HUDEP-2 (cell line): ENCODE measurements at regions not wholly inside any gene's neighbourhood (a gene's known extent, or its start where the extent isn't known, plus 50 kb on each side); places are given as distances from the start of the nearest gene placed in this dataset.

ENCODE experiments used
- DNase-seq, 76 experiments: peaks; one replicate each; lab custom pipeline; 2025; ENCODE audit not compliant: unreplicated experiment in 76 of 76; lab: John Stamatoyannopoulos, UW

DNA sequence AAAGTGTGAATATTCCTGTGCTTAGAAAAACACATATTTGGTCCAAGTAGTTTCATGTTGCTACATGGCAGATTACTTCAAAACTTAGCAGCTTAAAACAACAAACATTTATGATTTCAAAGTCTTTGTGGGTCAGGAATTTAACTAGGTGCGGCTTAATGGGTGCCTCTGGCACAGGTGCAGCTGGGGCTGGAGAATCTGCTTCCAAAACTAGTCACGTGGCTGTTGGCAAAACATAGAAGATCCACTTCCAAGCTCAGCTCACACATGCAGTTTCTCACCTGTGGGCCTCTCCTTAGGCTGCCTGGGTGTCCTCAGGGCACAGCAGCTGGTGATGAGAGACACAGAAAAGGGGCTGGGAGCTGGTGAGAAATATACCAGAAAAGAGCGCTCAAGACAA lies 263.4 kb downstream of the TTLL7 start:
- no peak for DNase-seq

DNA sequence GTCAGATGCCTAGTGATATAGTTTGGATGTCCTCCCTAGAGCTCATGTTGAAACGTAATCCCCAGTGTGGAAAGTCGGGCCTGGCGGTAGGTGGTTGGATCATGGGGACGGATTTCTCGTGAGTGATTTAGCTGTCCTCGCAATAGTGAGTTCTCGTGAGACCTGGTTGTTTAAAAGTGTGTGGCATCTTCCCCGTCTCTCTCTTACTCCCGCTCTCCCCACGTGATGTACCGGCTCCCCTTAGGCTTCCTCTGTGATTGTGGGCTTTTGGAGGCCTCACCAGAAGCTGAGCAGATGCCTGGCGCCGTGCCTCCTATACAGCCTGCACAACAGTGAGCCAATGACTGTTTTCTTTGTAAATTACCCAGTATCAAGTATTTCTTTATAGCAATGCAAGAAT lies 264.5 kb downstream of the TTLL7 start:
- no peak for DNase-seq

DNA sequence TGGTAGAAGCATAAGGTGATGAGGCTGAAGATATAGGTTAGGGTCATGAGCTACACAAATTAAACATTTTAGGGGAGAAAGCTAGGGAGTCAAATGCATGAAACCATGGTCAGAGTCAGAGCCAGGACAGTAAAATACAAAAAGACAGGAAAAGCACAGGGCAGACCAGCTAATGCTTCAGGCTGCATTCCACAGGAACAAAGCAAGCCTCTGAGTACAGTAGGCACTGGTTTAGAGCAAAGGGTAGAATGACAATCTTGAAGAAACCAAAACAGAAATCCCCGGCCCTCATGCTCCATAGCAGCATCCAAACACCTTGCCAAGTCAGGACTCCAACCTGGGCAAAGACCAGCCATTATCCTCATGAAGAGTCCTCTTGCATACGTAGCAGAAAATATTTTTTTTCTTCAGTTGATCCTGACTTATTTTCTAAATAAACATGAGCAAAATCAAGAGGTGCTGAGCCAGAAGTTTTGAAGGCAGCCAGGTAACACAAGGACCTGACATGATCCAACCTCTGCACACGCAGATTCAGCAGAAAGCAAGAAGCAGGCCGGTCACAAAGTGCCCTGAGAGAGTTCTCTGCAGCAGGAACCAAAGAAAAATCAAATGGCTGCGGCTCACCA lies 273.1 kb downstream of the TTLL7 start:
- DNase-seq: no peak

DNA sequence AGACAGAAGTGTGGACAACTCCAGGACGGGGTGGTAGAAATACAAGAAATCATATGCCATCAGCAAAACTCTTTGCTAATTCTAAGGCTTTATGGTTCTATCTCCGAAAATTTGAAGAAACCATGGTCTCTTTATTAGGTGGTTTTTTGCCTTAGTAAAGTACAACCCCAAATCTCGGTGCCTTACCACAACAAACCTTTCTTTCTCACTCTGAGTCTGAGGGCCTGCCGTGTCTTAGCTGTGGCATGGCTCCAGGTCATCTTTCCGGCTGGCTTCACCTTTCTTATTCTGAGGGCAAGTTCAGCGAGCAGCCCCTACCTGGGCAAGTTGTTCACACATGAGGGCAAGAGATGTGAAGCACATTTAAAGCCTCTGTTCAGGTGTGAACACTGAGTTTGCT lies 280.6 kb downstream of the TTLL7 start:
- no peak for DNase-seq

DNA sequence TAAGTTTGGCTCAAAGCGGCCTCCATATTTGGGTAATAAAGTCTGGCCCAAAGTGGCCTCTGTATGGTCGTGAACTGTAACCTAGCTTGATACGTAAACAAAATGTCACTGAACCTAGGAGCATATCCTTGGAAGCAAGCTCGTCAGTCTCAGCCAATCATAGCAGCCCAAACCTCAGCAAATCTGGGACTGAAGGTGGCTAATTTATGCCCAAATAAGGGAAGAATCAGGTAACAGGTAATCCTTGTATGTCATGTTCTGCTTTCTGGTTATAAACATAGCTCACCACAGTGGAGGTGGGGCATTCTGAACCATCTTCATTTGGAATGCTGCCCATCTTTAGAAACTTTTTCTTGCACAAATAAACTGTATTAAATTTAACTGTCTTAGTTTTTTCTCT lies 281.1 kb downstream of the TTLL7 start:
- DNase-seq: no peak

DNA sequence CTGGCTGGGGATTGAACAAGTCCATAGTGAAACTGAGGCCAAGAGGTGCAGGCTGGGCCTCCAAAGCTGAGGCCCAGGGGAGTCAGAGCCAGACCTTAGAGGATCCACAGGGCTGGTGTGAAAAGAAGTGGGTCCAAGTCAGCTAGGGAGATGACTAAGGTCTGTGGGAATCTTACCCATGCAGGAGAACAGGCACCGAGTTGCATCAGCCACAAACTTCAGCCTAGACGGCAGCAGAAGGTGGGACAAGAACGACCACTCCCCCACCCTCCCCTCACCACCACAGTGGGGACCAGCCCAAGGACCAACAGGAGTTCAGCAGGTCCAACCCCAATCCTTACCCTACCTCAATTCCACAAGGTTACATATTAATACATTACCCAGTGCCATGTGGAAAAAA lies 282.3 kb downstream of the TTLL7 start:
- no peak for DNase-seq

DNA sequence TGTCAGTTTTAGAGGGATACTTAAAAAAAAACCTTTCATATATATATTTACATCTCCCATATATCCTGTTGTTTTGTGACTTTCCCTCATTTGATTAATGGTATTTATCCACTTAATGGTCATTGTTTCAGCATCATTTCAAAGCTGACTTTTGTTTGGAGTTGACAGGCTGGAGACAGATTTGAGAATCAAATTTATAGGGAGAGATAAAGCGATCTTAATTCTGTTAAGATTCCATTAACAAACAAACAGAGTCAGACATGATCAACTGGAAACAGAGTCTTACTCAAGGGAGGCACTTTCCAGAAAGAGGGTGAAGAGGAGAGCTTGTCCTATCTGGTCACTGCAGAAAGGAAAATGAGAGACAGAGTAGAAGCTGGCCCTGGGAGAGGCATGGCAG lies 283.4 kb downstream of the TTLL7 start:
- no peak for DNase-seq

DNA sequence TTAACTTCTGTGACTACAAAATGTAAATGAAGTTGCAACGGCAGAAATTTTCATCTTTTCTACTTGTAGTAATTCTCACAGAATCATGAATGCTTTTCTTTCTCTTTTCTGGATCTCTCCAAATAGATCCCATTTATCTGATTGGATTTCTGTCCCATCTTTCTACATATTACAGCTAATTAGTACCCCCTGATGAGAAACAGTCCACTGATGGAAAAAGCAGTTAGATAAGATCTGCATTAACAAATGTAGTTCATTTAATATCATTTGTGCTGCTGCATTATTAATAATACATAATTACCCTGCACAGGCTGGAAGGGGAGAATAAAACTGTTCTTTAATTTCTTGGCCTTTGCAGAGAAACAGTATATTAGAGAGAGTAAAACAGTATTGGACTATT lies 289.3 kb downstream of the TTLL7 start:
- DNase-seq: no peak

DNA sequence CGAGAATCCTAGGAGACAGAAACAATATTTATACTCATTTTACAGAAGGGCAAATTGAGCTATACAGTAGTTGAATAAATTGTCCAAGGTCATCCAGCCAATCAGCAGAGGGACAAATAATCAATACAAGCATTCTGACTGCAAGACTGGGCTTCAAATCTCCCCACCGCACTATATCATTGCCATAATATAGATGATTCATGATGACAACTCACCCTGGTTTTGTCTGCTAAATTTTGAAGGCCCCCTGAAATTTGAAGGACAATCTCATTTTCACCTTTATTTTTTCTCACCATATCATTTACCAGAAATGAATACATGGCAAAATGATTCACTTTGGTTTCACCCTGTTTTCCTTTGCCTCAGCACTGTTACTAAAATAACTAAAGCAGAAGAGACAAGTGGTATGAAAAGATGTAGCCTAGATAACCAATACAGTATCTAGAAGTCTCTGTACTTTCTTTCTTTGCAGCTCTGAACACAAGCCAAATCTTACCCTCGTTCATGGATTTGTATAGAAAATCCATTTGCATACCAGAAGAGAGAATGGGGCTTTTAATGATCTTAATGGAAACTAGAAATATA lies 292.5 kb downstream of the TTLL7 start:
- DNase-seq: no peak

DNA sequence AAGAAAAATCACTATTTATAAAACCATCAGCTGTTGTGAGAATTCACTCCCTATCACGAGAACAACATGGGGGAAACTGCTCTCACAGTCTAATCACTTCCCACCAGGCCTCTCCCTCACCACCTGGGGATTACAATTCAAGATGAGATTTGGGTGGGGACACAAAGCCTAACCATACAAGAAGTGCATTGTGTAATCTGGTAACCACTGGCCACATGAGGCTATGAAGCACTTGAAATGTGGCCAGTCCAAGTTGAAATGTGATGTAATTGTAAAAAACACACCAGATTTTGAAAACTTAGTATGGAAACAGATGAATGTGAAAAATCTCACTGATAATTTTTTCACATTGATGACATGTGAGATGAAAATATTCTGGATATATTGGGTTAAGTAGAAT lies 293.8 kb downstream of the TTLL7 start:
- DNase-seq: no peak

DNA sequence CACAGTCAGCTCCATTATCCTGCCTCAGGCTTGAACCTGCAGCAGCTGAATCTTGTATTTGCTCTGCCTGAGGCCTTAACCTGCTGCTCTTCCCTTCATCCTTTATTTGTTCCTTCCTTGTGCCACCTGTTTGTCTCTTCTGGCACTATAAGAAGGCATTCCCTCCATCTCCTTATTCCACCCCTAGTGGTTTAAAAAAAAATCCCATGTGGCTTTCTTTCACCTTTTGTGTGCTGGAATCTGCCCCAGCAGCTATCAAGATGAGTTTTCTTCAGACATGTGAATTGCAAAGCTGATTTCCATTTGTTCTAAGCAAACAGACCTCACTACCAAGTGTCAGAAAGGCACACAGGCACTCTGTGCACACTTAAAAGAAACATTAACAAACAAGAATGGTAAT lies 294.6 kb downstream of the TTLL7 start:
- DNase-seq: no peak

DNA sequence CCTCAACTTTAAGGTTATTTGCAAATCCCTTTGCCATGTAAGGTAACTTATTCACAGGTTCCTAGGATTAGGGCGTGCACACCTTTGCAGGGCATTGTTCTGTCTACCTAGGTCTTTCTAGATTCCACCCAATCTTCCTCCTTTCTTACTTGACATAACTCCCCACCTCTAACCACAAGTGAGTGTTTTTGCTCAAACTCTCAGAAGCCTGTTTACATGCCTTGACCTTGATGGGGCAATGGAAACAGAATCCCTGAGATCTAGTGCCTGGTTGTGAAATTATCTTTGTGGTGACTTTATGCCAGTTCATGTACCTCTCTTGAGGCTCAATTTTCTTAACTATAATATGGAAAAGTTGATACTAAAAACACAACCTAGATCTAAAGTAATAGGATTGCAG lies 296.6 kb downstream of the TTLL7 start:
- DNase-seq: no peak

DNA sequence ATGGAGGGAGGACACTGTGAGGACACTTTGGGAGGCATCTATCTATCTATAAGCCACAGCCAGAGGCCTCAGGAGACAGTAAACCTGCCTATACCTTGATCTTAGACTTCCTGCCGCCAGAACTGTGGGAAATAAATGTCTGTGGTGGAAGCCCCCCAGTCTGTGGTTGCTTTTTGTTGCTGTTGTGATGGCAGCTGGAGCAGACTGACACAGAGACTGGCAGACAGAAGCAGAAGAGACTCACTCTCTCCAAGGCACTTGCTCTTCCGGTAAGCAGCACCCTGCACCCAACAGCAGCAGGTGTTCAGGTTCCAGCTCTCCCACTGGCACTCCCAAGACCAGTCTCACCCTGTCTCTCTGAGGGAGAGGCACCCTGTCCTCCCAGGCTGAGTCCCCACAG lies 297.6 kb downstream of the TTLL7 start:
- DNase-seq: no peak

DNA sequence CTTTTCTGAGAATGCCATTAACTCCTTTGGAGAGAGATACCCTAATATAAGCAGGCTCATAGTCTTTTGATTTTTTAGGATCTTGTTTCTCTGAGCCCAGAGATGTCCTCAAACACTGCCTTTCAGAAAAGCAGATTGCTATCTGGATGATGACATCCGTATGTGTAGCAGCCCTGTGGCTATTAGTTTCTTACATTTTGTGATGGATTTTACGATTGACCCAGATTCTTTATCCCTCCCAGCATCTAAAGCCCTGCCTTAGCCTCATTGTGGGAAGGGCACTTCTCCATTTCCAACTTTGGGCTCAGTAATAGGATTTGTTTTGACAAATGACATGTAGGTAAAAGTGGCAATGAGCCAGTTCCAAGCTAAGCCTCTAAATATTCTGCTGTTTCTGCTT lies 300.3 kb downstream of the TTLL7 start:
- no peak for DNase-seq

DNA sequence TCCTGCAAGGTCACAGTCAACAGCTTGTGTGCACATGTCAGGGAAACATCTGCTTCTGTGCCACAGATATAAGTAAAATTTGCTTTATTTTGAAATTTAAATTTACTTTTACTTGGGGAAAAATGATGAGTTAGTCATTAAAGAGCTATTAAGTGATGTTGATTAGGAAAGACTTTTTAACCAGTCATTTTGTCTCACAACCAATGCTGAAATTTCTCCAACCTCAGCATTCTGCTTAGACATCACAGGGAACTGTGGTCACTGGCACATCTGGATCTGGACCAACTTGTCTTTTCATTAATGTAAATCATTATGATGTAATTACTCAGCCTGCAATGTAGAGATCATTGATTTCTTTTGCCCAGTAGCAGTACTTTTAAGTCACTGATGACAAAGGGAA lies 301.0 kb downstream of the TTLL7 start:
- no peak for DNase-seq

DNA sequence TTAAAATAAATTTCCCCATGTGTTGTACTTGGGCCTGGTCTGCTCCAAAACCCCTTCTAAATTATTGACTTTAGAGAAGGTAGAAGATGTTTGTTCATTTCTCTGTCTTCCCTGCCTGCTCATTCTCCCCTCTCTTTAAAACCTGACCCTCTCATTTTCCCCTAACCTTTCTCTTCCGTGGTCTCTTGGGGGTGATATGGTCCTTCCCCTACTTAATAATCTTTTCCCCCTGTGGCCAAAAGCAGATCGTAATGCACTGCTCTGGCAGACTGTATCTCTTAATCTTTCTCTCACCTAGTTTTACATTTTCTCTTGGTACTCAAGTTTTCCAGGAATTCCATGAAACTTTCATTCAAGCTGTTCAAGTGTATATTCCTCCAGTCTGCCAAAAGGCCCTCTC lies 301.7 kb downstream of the TTLL7 start:
- DNase-seq: no peak

DNA sequence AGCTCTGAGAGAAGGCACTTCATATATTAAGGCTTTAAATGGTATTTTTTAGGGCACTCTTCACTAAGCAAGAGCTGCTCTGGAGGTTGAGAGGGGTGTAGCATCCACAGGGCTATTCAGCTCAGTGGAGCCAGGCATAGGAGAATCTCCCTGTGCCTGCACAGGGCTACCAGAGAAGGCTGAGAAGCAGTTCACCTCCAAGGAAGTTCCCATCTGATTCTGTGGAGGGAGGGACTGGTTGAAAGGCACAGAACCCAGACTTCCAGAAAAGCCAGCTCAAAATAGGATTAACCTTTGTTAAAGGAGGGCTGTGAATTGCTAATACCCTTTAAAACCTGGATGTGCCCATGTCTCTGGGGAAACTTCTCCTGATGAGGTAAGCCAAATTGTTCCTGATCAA lies 304.5 kb downstream of the TTLL7 start:
- DNase-seq: no peak

DNA sequence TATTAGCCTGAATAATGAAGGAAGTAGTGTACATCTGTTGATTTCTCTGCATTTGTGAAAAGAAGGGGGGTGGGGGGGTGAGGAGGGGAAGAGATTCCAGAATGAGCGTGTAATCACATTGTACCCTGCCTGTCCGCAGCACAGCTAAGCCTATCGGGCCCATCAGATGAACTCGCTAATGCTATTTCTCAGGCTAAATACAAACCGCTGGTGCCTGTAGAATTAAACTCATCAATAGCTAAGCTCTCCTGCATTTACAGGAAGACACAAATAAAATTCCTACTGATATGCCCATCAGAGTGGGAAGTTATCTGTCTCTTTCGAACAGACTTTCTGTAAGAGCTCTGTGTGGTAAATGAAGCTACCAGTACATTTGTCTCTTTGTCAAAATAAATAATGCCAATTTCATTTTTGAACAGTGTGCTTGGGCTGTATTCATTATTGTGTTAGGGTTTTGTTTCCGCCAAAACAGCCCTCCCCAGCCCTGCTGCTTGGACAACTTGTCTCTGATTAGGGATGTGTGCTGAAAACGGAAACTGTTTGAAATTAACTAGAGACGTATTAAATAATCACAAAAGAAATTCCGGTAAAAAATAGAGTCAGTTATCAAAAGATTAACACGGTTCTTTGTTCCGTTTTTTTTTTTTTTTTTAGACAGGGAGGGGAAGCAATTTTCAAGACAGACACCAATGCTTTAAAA lies 305.4 kb downstream of the TTLL7 start:
- no peak for DNase-seq

DNA sequence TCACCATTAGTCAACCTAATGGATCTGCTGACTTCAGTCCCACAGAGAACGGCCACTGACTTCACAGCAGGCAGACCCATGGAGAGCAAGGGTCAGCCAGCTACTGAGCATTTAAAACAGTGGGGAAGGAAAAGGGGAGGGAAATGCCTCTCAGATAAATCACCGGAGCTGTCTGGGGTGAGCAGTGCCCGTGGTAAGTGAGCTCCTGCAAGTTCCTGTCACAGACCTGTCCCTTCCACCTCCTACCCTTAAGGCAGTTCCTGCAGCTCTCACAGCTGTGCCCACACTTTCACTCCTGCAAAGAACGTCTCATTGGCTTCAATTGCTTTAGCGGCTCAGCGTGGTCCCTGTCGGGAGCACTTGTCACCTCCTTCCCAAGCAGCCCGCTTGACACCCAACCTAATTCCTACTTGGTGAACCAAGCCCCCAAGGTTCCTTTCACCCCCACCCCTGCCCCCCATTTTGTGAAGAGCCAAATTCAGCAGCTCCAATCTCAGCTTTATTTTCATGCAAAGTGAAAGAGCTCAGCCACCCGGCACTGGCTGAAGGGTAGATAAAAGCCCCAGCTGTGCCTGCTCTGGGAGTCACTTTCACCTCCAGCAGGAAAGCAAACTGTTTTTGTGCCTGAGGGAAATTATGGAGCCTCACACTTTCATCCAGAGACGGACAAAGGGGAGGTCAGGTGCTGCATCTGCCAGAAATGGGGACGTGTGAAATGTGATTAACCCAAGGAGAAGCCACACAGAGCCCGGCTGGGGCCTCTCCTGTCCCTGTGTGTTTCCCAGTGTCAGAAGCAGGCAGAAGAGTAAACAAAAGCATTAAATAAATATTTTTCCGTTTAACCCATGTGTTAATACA lies 306.2 kb downstream of the TTLL7 start:
- no peak for DNase-seq

DNA sequence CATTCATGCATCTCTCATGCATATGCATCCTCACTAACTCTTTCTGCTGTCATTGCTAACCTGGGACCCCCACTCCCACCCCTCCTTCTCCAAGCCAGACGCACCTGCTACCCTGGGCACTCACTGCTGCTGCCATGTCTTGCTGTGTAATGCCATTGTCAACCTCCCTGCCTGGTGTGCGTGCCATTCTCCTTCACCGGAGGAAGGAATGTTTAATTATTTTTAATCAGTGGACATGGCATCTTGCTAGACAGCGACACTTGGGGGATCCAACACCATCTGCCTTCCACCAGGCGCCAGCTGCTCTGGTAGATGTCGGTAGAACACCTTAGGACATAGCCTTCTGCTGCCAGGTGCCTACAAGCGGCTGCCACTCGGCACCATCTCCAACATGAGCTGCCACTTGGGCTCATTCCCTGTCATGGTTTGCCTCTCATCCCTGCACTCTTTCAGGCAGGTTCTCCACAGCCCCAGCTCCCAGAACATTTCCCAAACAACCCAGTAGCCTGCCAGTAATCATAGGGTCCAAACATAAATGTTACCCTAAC lies 306.9 kb downstream of the TTLL7 start:
- no peak for DNase-seq
